C4-2B (cell line): ENCODE measurements at regions not wholly inside any gene's neighbourhood (a gene's known extent, or its start where the extent isn't known, plus 50 kb on each side); places are given as distances from the start of the nearest gene placed in this dataset.

Source experiments
- ZFX ChIP-seq: fragments of 450-650 bp; IDR thresholded peaks from 2 replicates; pipeline ENCODE4 v1.6.1; 2017
- TF ChIP-seq, protein P1 (sequence below): fragments of 450-650 bp; conservative IDR thresholded peaks from 2 replicates; pipeline ENCODE4 v1.5.1; 2017; ENCODE audit warnings: mild to moderate bottlenecking

- TF ChIP-seq, protein P1, sequence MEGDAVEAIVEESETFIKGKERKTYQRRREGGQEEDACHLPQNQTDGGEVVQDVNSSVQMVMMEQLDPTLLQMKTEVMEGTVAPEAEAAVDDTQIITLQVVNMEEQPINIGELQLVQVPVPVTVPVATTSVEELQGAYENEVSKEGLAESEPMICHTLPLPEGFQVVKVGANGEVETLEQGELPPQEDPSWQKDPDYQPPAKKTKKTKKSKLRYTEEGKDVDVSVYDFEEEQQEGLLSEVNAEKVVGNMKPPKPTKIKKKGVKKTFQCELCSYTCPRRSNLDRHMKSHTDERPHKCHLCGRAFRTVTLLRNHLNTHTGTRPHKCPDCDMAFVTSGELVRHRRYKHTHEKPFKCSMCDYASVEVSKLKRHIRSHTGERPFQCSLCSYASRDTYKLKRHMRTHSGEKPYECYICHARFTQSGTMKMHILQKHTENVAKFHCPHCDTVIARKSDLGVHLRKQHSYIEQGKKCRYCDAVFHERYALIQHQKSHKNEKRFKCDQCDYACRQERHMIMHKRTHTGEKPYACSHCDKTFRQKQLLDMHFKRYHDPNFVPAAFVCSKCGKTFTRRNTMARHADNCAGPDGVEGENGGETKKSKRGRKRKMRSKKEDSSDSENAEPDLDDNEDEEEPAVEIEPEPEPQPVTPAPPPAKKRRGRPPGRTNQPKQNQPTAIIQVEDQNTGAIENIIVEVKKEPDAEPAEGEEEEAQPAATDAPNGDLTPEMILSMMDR = no peak
- TF ChIP-seq ZFX = no peak
These were observed 496.2 kb upstream of the SEMA3D start for GRCh38 chr7:85682833-85683620.
